IMR-90 (cell line): ENCODE measurements at regions not wholly inside any gene's neighbourhood (a gene's known extent, or its start where the extent isn't known, plus 50 kb on each side); places are given as distances from the start of the nearest gene placed in this dataset.

Experiments
- ATAC-seq: fragments of 200-7000 bp; cut with Tn5 transposase; 2 replicates; pipeline ENCODE4 v1.9.1; 2020; ENCODE audit warnings: low read depth, mild to moderate bottlenecking, moderate library complexity
- BruUV-seq: library from RNA; stranded (reverse); fragments of 400-500 nt; replicated peaks from 2 replicates; lab custom pipeline; 2021; lab: Mats Ljungman, UMichigan
- CTCF ChIA-PET: fragments of 300-600 bp; formaldehyde crosslinking; extraction: SDS; loops from one replicate; lab custom pipeline; 2021; ENCODE audit warnings: antibody characterized with exemption; lab: Yijun Ruan, JAX
- POLR2A ChIA-PET: fragments of 300-600 bp; sonication (Branson Sonifier 250); formaldehyde crosslinking; loops from one replicate; lab custom pipeline; 2022; ENCODE audit warnings: antibody characterized with exemption; ENCODE audit not compliant: unreplicated experiment; lab: Charles Lee
- DNase-seq: peaks from one replicate; pipeline ENCODE4 v3.0.0; 2013
- H2AFZ ChIP-seq: replicated peaks from 2 replicates; pipeline ENCODE3; 2013; ENCODE audit warnings: low read length, mild to moderate bottlenecking; ENCODE audit not compliant: poor library complexity
- H2AK5ac ChIP-seq: 2 replicates; pipeline ENCODE4 v1.6.1; 2013; ENCODE audit warnings: low read depth, low read length, inconsistent platforms
- H2AK9ac ChIP-seq: replicated peaks from 2 replicates; pipeline ENCODE3; 2013; ENCODE audit warnings: mild to moderate bottlenecking, low read depth, low read length, moderate library complexity; ENCODE audit not compliant: poor library complexity
- H2BK120ac ChIP-seq: 2 replicates; pipeline ENCODE4 v1.6.1; 2013; ENCODE audit warnings: low read depth, low read length, inconsistent platforms
- H2BK15ac ChIP-seq: 3 replicates; pipeline ENCODE4 v1.6.1; 2013; ENCODE audit warnings: low read depth, low read length, inconsistent platforms
- H2BK20ac ChIP-seq: 2 replicates; pipeline ENCODE4 v1.6.1; 2013; ENCODE audit warnings: low read depth, mild to moderate bottlenecking, inconsistent platforms, low read length, moderate library complexity
- H2BK5ac ChIP-seq: 2 replicates; pipeline ENCODE4 v1.6.1; 2013; ENCODE audit warnings: mild to moderate bottlenecking, low read depth, low read length, inconsistent platforms; ENCODE audit not compliant: poor library complexity, severe bottlenecking
- H3K14ac ChIP-seq: replicated peaks from 2 replicates; pipeline ENCODE4 v1.6.1; 2013; ENCODE audit warnings: low read depth, low read length, inconsistent platforms
- H3K18ac ChIP-seq: 2 replicates; pipeline ENCODE4 v1.6.1; 2013; ENCODE audit warnings: low read depth, low read length, control low read depth
- H3K23ac ChIP-seq: 2 replicates; pipeline ENCODE4 v1.6.1; 2013; ENCODE audit warnings: low read depth, low read length, inconsistent platforms
- H3K27ac ChIP-seq: 2 replicates; pipeline ENCODE4 v1.5.1; 2013; ENCODE audit warnings: mild to moderate bottlenecking, control low read depth, low read length; ENCODE audit not compliant: insufficient read depth
- H3K27me3 ChIP-seq: 2 replicates; pipeline ENCODE4 v1.6.1; 2013; ENCODE audit warnings: low read length; ENCODE audit not compliant: control insufficient read depth, insufficient read depth
- H3K36me3 ChIP-seq: 2 replicates; pipeline ENCODE4 v1.6.1; 2013; ENCODE audit warnings: low read length, mixed read lengths; ENCODE audit not compliant: control insufficient read depth, insufficient read depth
- H3K4ac ChIP-seq: 2 replicates; pipeline ENCODE4 v1.6.1; 2013; ENCODE audit warnings: low read depth, low read length, inconsistent platforms
- H3K4me1 ChIP-seq: 2 replicates; pipeline ENCODE4 v1.6.1; 2013; ENCODE audit warnings: low read length, mixed read lengths; ENCODE audit not compliant: control insufficient read depth, insufficient read depth
- H3K4me2 ChIP-seq: 2 replicates; pipeline ENCODE4 v1.6.1; 2013; ENCODE audit warnings: low read depth, mild to moderate bottlenecking, control low read depth, low read length, moderate library complexity
- H3K4me3 ChIP-seq: 2 replicates; pipeline ENCODE4 v1.5.1; 2013; ENCODE audit warnings: low read depth, mild to moderate bottlenecking, control low read depth, low read length, moderate library complexity; ENCODE audit not compliant: insufficient read depth
- H3K56ac ChIP-seq: 2 replicates; pipeline ENCODE4 v1.6.1; 2013; ENCODE audit warnings: low read length, inconsistent platforms; ENCODE audit not compliant: insufficient read depth; ENCODE audit errors: extremely low read depth
- H3K79me1 ChIP-seq, 2 experiments: 2 replicates each; pipeline ENCODE4 v1.6.1; 2013; ENCODE audit warnings: low read length in 2 of 2, inconsistent platforms in 1 of 2, low read depth in 1 of 2
- H3K9ac ChIP-seq: 2 replicates; pipeline ENCODE4 v1.6.1; 2013; ENCODE audit warnings: low read depth, low read length, control low read depth
- H3K9me1 ChIP-seq: 2 replicates; pipeline ENCODE4 v1.6.1; 2013; ENCODE audit warnings: low read length, inconsistent platforms; ENCODE audit not compliant: insufficient read depth
- H3K9me3 ChIP-seq: 2 replicates; pipeline ENCODE4 v1.6.1; 2013; ENCODE audit warnings: low read length; ENCODE audit not compliant: control insufficient read depth, insufficient read depth
- H4K20me1 ChIP-seq: 2 replicates; pipeline ENCODE4 v1.6.1; 2013; ENCODE audit warnings: low read length, inconsistent platforms; ENCODE audit not compliant: insufficient read depth
- H4K5ac ChIP-seq: 2 replicates; pipeline ENCODE4 v1.6.1; 2013; ENCODE audit warnings: mild to moderate bottlenecking, low read depth, low read length, control low read depth
- H4K8ac ChIP-seq, 2 experiments: 2 replicates each; pipeline ENCODE4 v1.6.1; 2013; ENCODE audit warnings: low read depth in 2 of 2, low read length in 2 of 2, control low read depth in 1 of 2, inconsistent platforms in 1 of 2
- H4K91ac ChIP-seq: 2 replicates; pipeline ENCODE4 v1.6.1; 2013; ENCODE audit warnings: low read depth, low read length, inconsistent platforms; ENCODE audit not compliant: insufficient read depth
- MAFK ChIP-seq: IDR thresholded peaks from 2 replicates; pipeline ENCODE4 v1.6.1; 2012; ENCODE audit warnings: low read depth, low read length, improper control_type of control experiment
- MAZ ChIP-seq: IDR thresholded peaks from 2 replicates; pipeline ENCODE4 v1.6.1; 2012; ENCODE audit warnings: low read depth, mild to moderate bottlenecking, low read length, improper control_type of control experiment, moderate library complexity, borderline replicate concordance
- MXI1 ChIP-seq: IDR thresholded peaks from 2 replicates; pipeline ENCODE4 v1.6.1; 2012; ENCODE audit warnings: low read depth, mild to moderate bottlenecking, low read length, moderate library complexity, borderline replicate concordance
- NFE2L2 ChIP-seq: fragments of 150-350 bp; IDR thresholded peaks from 2 replicates; pipeline ENCODE4 v1.6.1; 2016; ENCODE audit warnings: low read depth, mild to moderate bottlenecking, low read length
- RFX5 ChIP-seq: IDR thresholded peaks from 2 replicates; pipeline ENCODE4 v1.8.0; 2012; ENCODE audit warnings: low read depth, mild to moderate bottlenecking, low read length, moderate library complexity
- WGBS, 2 experiments: methylation state at CpG; one replicate each; pipeline versions ENCODE4 v1.1.5 to v1.1.7; 2013; ENCODE audit warnings: missing lambda C conversion rate in 2 of 2; ENCODE audit not compliant: insufficient read length in 1 of 2; ENCODE audit errors: extremely low coverage in 2 of 2; 5-methylcytosine and 5-hydroxymethylcytosine counted together
- dilution Hi-C: fragments of 300-500 bp; cut with HindIII; formaldehyde crosslinking; loops from one replicate; pipeline ENCODE4 v1.14.3; 2018; ENCODE audit warnings: low sequenced_read_pairs; ENCODE audit not compliant: unreplicated experiment
- in situ Hi-C: fragments of 300-500 bp; cut with MboI; formaldehyde crosslinking; loops from 3 replicates; pipeline ENCODE4 v1.14.3; 2019; ENCODE audit warnings: low sequenced_read_pairs, inconsistent platforms, mixed read lengths
- intact Hi-C: fragments of 100-400 bp; cut with micrococcal nuclease; formaldehyde crosslinking; loops from 2 replicates; pipeline ENCODE4 v1.10.0; 2022
- TF ChIP-seq, protein P1 (sequence below): conservative IDR thresholded peaks from 2 replicates; pipeline ENCODE4 v1.5.1; 2012; ENCODE audit warnings: mild to moderate bottlenecking, low read depth, low read length, improper control_type of control experiment

DNA sequence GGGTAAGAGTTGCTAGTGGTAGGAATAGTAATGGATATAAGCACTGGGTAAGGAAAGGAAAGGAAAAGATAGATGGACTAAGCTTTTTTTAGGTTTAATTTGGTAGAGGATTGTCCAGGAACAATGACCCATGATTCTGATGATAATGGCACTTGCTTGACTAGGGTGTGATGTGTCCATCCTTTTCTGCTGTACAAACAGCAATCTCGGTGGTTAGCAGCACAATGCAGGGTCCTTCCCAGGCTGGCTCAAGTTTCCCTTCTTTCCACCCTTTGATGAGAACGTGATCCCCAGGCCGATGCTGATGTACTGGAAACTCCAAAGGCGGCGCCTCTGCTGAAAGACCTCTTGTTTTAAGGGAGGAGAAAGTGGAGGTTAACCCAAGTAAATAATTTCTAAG is 105.3 kb downstream of the TMEM167A start:
- Histone ChIP-seq H4K91ac (no peak overlapping the region), H3K14ac (no peak overlapping the region), H2AK9ac (no peak overlapping the region), H4K20me1 (no peaks in the 10 kb centered on the region), H3K23ac (no peak overlapping the region), H3K18ac (no peak overlapping the region), H2BK20ac (no peak overlapping the region), H3K27ac (no peak overlapping the region), H3K4me2 (no peak overlapping the region), H2BK15ac (no peak overlapping the region), H3K4ac (no peak overlapping the region), H4K5ac (no peak overlapping the region), H3K9me3 (peaks cover 14% of the 10 kb centered on the region), H3K9me1 (no peaks in the 10 kb centered on the region), H3K9ac (no peak overlapping the region), H2AK5ac (no peak overlapping the region), H2BK5ac (no peak overlapping the region), H2AFZ (no peak overlapping the region), H2BK120ac (no peak overlapping the region), H3K36me3 (no peaks in the 10 kb centered on the region), H3K27me3 (no peaks in the 10 kb centered on the region), H3K79me1 (no peaks in the 10 kb centered on the region), H3K56ac (no peak overlapping the region), H3K4me3 (no peak overlapping the region), H3K4me1 (no peaks in the 10 kb centered on the region), H4K8ac (no peak overlapping the region)
- no peak for ATAC-seq
- in situ Hi-C loops: no loop called here
- CTCF ChIA-PET: no interaction called here
- POLR2A ChIA-PET: no interaction called here
- dilution Hi-C loops: no loop called here
- no peak for TF ChIP-seq NFE2L2
- TF ChIP-seq MXI1: no peak
- no peak for TF ChIP-seq RFX5
- no peak for TF ChIP-seq MAZ
- TF ChIP-seq MAFK: no peak
- TF ChIP-seq, protein P1, sequence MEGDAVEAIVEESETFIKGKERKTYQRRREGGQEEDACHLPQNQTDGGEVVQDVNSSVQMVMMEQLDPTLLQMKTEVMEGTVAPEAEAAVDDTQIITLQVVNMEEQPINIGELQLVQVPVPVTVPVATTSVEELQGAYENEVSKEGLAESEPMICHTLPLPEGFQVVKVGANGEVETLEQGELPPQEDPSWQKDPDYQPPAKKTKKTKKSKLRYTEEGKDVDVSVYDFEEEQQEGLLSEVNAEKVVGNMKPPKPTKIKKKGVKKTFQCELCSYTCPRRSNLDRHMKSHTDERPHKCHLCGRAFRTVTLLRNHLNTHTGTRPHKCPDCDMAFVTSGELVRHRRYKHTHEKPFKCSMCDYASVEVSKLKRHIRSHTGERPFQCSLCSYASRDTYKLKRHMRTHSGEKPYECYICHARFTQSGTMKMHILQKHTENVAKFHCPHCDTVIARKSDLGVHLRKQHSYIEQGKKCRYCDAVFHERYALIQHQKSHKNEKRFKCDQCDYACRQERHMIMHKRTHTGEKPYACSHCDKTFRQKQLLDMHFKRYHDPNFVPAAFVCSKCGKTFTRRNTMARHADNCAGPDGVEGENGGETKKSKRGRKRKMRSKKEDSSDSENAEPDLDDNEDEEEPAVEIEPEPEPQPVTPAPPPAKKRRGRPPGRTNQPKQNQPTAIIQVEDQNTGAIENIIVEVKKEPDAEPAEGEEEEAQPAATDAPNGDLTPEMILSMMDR: no peak
- intact Hi-C loops: no loop called here
- no CpG with 5 or more reads among the region's 5 CpGs for WGBS, 2 experiments
- no TSS peak for BruUV-seq
- DNase-seq: no peak
